Right hindlimb (tissue), 1 donor: ENCODE measurements at regions not wholly inside any gene's neighbourhood (a gene's known extent, or its start where the extent isn't known, plus 50 kb on each side); places are given as distances from the start of the nearest gene placed in this dataset.

Experiments
- DNase-seq: peaks from one replicate; pipeline ENCODE4 v3.0.0-alpha.2; 2018

DNA sequence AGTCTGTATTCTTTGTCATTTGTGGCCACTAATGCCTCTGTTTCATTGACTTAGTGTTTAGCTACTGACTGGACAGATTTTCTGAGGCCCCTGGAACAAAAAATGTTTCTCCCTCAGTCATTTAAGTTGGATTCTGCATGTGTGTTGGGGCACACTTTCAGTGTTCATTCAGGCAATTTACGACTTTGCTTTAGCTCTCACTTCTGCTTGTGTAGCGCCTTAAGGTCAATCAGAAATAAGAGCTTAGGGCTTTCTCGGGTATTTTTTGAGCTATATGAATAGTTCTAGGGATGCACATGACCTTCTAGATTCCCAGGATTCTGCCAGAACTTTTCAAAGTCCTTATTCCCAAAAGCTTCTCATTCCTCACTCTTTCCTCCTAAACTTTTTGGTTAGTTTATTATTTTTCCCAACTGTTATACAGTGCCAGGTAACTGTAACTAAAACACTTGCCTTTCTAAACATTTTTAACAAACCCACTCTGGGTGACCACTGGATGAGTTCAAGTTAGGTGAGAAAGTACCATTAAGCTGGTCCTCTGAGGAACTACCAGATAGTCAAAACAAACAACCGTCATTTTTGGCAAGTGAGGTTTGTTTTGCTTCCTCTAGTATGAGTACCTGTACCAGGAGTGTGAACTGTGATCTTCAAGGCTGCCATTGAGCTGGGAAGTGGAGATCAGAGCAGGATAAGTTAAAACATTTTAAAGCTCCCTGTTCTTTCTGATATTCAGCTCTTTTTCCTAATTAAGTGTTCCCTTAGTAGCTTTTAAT is 571.3 kb upstream of the TLE4 start:
- DNase-seq = no peak

DNA sequence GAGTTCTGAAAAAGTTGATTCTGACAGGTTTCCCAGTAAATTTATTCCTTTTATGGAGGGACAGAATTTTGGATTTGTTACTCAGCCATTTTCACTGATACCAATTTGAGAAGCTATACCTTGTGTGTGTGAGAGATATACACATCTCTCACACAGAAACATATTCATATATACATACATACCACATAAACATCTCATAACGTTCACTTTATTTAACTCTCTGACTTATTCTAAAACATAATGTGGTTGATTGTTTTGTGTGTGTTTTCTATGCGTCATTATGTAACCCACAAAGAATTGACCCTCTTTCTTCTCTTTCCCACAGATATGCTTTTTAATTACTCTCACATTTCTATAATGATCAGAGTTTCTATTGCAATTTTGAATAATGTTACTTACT is 570.8 kb upstream of the TLE4 start:
- no peak for DNase-seq

DNA sequence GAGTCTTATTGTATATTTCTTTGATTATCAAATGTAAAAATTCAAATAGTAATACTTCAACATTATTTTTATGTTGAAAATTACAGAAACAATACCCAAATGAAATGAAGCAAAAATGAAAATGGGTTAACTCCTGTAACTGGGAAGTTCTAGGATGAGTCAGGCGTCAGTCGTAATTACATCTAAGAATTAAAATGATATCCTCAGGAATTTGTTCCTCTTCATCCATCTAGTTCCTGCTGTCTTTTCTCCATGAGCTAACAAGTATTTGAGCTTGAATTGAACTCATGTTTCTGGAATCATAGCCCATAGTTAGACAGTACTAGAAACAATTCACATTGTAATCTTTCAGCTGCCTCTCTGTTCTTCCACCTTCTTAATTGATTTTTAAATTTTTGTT is 568.3 kb upstream of the TLE4 start:
- DNase-seq = no peak

DNA sequence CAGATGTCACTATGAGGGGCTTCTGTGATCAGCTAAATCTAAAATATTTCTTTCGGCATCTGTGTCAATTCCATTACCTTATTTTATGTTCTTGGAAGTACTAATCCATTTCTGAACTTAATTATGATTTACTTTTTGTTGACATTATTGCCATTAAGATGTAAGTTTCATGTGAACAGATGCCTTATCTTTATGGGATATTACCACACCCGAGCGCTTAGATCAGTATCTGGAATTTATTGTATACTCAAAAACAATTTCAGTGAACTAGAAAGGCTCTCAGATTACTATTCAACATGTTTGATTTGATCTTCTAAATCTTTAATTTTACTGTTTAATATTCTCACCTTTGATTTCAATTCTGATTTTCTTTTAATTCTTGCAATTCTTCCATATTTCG is 567.7 kb upstream of the TLE4 start:
- no peak for DNase-seq

- DNase-seq = no peak
These were observed 565.2 kb upstream of the TLE4 start for GRCh38 chr9:79006546-79006945.

DNA sequence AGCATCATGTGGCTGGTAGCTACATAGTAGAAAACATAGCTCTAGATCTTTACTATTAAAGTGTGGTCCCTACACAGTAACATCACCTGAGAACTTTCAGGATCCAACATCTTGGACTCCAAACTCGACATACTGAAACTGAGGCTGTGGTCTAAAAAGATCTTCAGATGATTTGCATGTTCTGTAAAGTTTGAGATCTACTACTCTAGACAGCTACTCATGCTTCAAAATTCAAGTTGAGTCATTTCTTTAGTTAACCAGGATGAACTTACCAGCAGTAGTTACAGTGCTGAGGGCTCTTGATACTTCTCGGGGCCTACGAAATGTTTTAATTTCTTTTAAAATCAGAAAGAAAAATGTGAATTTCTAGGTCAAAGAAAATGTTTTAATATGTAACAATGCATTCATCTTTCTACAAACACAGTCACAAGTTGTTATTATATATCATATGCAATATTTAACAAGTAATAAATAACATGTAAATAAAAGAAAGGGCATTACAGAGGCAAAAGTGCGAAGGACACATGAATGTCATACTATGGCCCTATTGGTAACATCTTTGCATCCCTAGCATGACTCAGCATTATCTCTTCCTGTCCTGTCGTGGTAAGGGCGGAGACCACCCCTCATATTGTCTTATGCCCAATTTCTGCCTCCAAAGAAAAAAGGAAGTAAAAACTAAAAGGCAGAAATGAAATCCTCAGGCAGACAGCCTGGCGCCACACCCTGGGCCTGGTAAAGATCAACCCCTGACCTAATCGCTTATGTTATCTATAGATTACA is 563.9 kb upstream of the TLE4 start:
- no peak for DNase-seq

- DNase-seq = no peak
These were observed 562.8 kb upstream of the TLE4 start for GRCh38 chr9:79008916-79009315.

DNA sequence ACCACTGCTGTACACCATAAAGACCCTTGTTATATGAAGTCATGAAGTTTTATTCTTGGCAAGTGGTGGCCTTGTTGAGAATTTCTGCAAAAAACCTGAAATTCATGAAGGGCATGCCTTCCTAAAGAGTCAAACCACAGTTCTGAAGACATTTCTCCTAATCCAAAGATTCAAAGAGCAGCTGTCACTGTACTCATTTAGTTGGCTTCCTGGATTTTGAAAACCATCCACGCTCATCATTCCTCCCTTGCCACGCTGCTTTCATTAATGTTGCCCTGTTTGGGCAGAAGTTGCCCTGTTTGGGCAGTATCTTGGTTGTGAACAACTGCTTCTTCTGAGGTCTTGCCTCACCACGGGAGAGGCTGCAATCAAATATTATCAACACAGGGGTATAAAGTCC is 560.3 kb upstream of the TLE4 start:
- no peak for DNase-seq

- no peak for DNase-seq
These were observed 559.2 kb upstream of the TLE4 start for GRCh38 chr9:79012561-79012960.

DNA sequence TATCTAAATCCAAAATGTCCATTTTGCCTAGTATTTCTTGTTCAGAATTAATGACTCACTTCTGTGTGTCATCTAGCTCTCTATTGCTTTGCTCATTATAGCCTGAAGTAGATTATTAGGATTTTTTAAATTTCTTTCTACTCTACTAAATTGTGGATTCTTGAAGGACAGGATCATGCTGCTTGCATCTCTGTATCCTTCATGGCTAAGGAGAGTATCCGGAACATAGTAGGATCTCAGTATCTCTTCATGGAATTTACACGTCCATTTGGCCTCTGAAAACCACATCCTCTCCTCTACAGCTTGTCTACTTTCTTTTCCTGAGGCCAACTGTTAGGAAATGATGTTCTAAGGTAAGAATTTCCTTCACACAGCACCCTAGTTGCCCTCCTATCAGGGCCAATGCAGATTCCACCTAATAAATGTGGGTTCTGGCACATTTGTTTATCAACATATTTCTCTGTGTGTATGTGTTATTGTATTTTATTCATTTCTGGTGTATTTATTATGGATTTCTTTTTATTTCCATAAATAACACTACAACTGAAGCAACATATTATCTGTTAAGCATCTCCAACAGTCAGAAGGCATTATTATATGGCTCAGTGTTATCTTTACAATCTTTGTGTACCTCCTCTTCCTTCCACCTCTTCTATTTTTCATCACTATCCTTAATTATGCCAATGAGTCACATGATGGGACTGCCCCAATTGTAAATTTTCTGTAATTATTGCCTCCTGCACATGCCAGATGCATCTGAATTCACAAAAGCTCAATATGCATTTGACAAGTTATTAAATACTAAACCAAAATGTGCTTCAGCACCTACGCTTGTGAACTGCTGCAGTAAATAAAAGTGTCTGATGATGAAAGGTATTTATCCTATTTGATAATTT is 557.8 kb upstream of the TLE4 start:
- no peak for DNase-seq

DNA sequence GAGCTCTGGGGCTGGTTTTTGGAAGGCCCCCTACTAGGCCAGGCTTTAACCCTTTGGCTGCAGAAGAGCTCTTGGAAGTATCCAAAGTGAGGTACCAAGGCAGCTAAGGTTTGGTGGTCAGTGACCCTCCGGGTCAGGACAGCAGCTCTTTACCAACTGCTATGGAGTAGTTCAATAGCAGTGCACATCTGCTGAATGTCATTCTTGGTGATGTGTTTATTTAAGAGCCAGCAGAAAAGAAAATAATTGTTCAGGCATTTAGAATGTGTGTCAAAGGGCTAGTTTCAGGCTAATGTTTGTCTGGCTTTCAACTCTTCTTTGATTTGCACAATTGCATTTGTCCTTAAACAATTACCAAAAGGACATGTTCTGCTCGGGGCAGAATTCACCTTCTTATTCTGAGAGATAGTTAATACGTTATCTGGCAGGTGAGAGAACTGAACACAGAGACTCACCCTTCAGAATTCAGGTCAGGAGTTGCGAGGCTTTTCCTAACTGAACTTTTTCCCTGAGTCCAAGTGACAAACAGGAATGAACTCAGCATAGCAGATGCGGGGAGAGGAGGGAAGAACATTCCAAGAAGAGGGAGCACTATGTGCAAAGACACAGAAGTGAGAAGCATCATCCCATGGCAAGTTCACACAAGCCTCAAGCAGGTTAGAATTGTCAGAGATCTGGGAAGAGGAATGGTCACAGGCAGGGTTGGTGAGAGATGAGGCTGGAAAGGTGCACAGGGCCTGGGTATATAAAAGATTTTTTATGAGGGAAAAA is 556.7 kb upstream of the TLE4 start:
- DNase-seq = no peak

GRCh38 chr9:79015951-79016350 is 555.8 kb upstream of the TLE4 start:
- DNase-seq = no peak

DNA sequence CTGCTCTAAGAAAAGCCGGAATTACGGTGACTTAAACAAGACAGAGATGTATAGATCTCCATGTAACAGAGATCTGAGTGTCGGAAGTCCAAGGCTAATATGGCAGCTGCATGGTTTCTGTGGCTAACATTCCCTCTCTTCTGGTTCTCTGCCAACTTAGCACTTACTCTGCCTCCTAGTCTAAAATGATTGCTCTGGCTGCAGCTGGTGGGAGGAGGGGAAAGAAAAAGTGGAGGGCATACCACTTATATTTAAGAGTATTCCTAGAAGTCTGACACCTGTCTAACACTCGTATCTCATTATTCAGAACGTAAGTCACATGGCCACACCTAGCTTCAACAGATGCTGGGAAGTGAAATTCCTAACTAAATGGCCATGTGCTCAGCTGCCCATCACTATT is 551.5 kb upstream of the TLE4 start:
- no peak for DNase-seq

DNA sequence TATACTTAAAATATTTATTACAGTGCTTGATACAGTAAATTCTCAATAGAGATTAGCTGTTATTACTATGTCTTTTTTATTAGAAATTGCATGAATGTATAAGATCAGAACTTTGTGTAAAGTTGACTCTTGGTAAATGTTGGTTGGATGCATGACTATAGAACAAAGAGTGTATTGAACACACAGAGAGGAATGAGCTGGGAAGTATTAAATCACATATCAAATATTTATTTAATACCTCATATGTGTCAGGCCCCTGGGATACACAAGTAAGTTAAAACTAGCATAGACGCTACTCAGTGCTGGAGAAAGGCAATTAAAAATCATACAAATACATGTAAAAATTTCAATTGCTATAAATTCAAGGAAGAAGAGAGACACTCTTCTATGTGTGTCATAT is 550.7 kb upstream of the TLE4 start:
- no peak for DNase-seq

DNA sequence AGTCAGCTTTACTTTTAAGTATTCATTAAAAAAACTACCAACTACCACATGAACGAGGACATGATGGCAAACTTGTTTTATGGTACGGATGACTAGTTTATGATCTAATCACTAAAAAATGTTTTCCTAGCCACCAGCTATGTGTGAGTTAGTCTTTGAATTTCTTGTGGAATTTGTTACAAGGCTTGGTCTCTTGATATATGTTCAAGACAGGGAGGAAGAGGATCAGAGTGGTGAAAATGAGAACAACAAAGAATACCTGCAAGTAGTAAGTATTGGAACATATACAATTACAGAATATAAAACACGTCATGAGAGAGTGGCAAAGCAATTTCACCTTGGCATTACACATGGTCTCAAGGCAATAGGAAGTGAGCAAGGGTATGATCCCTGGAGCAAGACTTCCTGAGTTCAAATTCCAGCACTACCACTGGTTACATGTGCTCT is 548.6 kb upstream of the TLE4 start:
- DNase-seq = no peak

DNA sequence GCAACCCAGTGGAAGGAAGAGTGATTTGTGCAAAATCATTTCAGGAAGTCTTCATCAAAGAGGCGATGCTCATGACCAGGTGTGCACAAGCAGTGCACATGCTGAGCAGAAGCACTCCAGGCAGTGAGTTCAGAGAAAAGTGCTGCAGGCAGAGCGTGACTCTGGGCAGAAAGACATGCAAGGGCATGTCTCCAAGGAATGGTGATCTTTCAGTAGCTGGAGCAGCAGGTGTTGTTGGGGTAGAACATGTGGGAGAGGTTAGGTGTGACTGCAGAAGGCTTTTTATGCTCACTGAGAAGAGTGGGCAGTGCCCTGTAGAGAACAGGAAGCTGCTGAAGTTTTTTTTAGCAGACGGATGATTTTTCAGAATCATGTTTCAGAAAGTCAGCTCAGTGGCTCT is 545.4 kb upstream of the TLE4 start:
- no peak for DNase-seq

- no peak for DNase-seq
These were observed 543.7 kb upstream of the TLE4 start for GRCh38 chr9:79028101-79028500.

DNA sequence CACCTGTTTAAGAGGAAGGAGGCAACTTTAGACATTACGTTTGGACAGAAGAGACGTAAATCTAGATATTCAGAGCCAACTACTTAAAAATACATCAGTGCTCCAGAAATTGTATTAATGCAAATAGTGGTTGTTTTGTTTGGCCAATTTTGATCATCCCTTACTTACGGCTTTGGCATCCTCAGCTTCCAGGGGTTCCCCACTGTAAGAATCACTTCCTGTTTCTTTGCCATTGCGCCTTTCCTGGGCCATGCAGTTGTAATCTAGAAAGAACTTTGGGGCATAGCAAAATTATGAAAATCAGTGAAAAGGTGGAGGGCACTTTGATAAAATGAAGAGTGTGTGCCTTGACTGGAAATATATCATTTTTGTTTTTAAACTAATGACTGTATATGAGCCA is 537.2 kb upstream of the TLE4 start:
- DNase-seq = no peak

- DNase-seq = no peak
These were observed 534.4 kb upstream of the TLE4 start for GRCh38 chr9:79037338-79037737.

DNA sequence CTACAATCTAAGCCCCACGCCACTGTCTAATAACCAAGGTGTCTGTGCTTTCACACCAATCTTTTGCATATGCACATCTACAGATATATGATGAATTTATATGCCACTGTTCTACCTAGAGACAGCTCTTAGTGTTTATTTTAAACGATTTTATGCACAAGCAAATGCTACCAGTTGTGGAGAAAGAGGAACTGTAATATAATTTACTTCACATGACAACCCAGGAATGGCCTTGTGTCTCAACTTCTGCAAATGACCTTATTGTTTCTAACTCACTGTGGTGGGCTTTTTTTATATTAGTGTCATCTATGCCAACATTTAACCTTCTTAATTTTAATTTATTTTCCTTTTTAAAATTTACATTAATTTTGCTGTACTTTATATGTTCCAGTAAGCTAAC is 531.1 kb upstream of the TLE4 start:
- DNase-seq = no peak

GRCh38 chr9:79041266-79041665 is 530.5 kb upstream of the TLE4 start:
- no peak for DNase-seq

DNA sequence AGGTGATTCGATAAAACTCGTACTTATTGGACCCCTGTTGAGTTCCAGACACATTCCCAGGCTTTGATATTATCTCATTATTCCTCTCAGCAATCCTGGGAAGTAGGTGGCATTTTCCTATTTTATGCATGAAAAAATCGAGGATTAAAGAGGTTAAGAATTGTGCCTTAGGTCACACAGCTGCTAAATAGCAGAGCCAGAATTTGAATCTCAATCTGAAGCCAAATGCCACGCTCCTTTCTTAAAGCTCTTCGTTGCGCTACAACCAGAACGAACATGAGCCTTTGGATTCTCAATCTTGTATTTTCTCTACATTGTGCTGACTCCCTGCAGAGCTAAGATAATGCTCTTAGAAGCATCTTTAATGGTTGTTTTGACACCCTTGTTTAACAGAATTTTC is 527.8 kb upstream of the TLE4 start:
- no peak for DNase-seq

DNA sequence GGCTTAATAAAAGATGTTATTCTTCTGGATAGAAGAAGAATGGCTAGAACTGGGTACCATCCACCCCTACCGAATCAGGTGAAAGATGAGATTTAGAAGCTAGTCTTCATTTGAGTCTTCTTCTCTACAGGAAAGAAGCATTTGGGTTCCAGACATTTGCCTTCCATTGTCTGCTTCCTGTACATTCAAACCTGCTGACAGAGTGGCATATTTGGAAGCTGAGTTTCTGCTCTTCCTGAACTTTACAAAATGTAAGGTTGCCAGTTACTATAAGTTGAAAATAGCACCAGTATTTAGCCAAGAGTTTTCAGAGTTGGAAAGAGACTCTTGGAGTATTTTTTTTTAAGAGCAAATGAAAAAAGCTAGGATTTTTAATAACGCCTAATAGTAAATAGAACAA is 525.4 kb upstream of the TLE4 start:
- no peak for DNase-seq
